Sigmoid colon (tissue), 6 donors: ENCODE measurements at regions not wholly inside any gene's neighbourhood (a gene's known extent, or its start where the extent isn't known, plus 50 kb on each side); places are given as distances from the start of the nearest gene placed in this dataset.

Experiments
- DNase-seq: peaks from one replicate; pipeline ENCODE4 v3.0.0-alpha.2; 2019
- H3K27ac ChIP-seq, 4 donors: fragments of 200-600 bp; sonication (generic); one replicate each; pipeline ENCODE4 v1.5.1; 2016 to 2019; ENCODE audit warnings: mild to moderate bottlenecking in 1 of 4
- H3K27me3 ChIP-seq, 3 donors: fragments of 200-600 bp; sonication (generic); one replicate each; pipeline ENCODE4 v1.5.1; 2019; ENCODE audit warnings: mild to moderate bottlenecking in 1 of 3
- H3K36me3 ChIP-seq, 4 donors: fragments of 200-600 bp; sonication (generic); one replicate each; pipeline ENCODE4 v1.5.1; 2016 to 2019
- H3K4me1 ChIP-seq, 4 donors: fragments of 200-600 bp; sonication (generic); one replicate each; pipeline ENCODE4 v1.5.1; 2017 to 2019
- H3K4me3 ChIP-seq, 4 donors: fragments of 200-600 bp; sonication (generic); one replicate each; pipeline ENCODE4 v1.5.1; 2017 to 2019; ENCODE audit warnings: mild to moderate bottlenecking in 2 of 4, moderate library complexity in 1 of 4
- H3K9me3 ChIP-seq, 4 donors: fragments of 200-600 bp in 3 of 4; sonication (generic) in 3 of 4; one replicate each; pipeline versions ENCODE4 v1.5.1 to v1.6.1; 2013 to 2019
- CTCF ChIP-seq, 4 experiments: fragments of 450-650 bp in 3 of 4; fragments of 200-600 bp in 1 of 4; IDR thresholded peaks; one replicate each; pipeline ENCODE4 v1.5.1; 2016 to 2019; ENCODE audit warnings: antibody characterized with exemption in 4 of 4, mild to moderate bottlenecking in 3 of 4, moderate library complexity in 2 of 4
- EP300 ChIP-seq, 4 donors: sonication (generic); formaldehyde crosslinking; IDR thresholded peaks; one replicate each; pipeline ENCODE4 v1.6.1; 2017; ENCODE audit warnings: antibody characterized with exemption in 4 of 4
- POLR2A ChIP-seq, 2 donors: fragments of 450-650 bp; IDR thresholded peaks; one replicate each; pipeline ENCODE4 v1.6.1; 2016; ENCODE audit warnings: antibody characterized with exemption in 2 of 2, mild to moderate bottlenecking in 2 of 2, moderate library complexity in 2 of 2
- POLR2AphosphoS5 ChIP-seq, 4 donors: sonication (generic); formaldehyde crosslinking; IDR thresholded peaks; one replicate each; pipeline ENCODE4 v1.6.1; 2017; ENCODE audit warnings: antibody characterized with exemption in 4 of 4
- WGBS, 2 donors: extraction: QIAGEN DNeasy Blood & Tissue Kit; methylation state at CpG; one replicate each; pipeline ENCODE4 v1.1.7; 2013; 5-methylcytosine and 5-hydroxymethylcytosine counted together
- intact Hi-C: fragments of 100-400 bp; cut with DNase I; formaldehyde crosslinking; loops from one replicate; pipeline ENCODE4 v1.15.1; 2023
- donor health status: healthy with polysubstance abuse.
- donor health status: healthy.

- H3K27me3 ChIP-seq = no peaks in the 10 kb centered on the region
Measured at GRCh38 chr2:9094117-9094516, 90.6 kb upstream of the MBOAT2 start.

GRCh38 chr2:9093324-9093723 is 89.8 kb upstream of the MBOAT2 start:
- DNase-seq = no peak
- Histone ChIP-seq H3K36me3 (no peaks in the 10 kb centered on the region), H3K9me3 (no peaks in the 10 kb centered on the region), H3K4me1 (peaks cover 0 to 17% (median 13%) of the 10 kb centered on the region in 4 donors), H3K4me3 (no peak overlapping the region), H3K27me3 (no peaks in the 10 kb centered on the region), H3K27ac (no peak overlapping the region)
- TF ChIP-seq CTCF (IDR thresholded peaks at IDR 0.05) = no peak
- intact Hi-C loops = no loop called here
- 75 to 86% methylated on average over 3 of the region's 3 CpGs for WGBS, 2 donors

More at GRCh38 chr2:9094117-9094516, 90.6 kb upstream of the MBOAT2 start:
- no peaks in the 10 kb centered on the region for H3K36me3 ChIP-seq
- no peak overlapping the region for H3K4me3 ChIP-seq
- TF ChIP-seq EP300 (IDR thresholded peaks at IDR 0.05) (no peak), POLR2AphosphoS5 (IDR thresholded peaks at IDR 0.05) (no peak), CTCF (IDR thresholded peaks at IDR 0.05) (no peak), POLR2A (IDR thresholded peaks at IDR 0.05) (no peak)
- H3K4me1 ChIP-seq = peaks cover 0 to 17% (median 13%) of the 10 kb centered on the region in 4 donors
- no peaks in the 10 kb centered on the region for H3K9me3 ChIP-seq
- H3K27ac ChIP-seq = no peak overlapping the region
- 92 to 93% methylated on average over 14 of the region's 14 CpGs for WGBS, 2 donors
- no peak for DNase-seq
- intact Hi-C loops = no loop called here

GRCh38 chr2:9092383-9093282 is 89.1 kb upstream of the MBOAT2 start:
- Histone ChIP-seq H3K36me3 (no peaks in the 10 kb centered on the region), H3K4me1 (peaks cover 0 to 17% (median 13%) of the 10 kb centered on the region in 4 donors), H3K4me3 (no peak overlapping the region), H3K27ac (no peak overlapping the region), H3K9me3 (no peaks in the 10 kb centered on the region), H3K27me3 (no peaks in the 10 kb centered on the region)
- TF ChIP-seq POLR2AphosphoS5 (IDR thresholded peaks at IDR 0.05) = no peak
- no peak for TF ChIP-seq EP300 (IDR thresholded peaks at IDR 0.05)
- whole genome bisulfite sequencing, 2 donors = 77% methylated on average over 7 of the region's 7 CpGs
- intact Hi-C loops = no loop called here
- no peak for DNase-seq

- H3K27me3 ChIP-seq = no peaks in the 10 kb centered on the region
- H3K4me1 ChIP-seq = peaks cover 0 to 25% (median 17%) of the 10 kb centered on the region in 4 donors
- no peak overlapping the region for H3K4me3 ChIP-seq
- intact Hi-C loops = no loop called here
- 83 to 90% methylated on average over 1 of the region's 1 CpG for WGBS, 2 donors
- no peaks in the 10 kb centered on the region for H3K9me3 ChIP-seq
- TF ChIP-seq POLR2A (IDR thresholded peaks at IDR 0.05) (no peak), CTCF (IDR thresholded peaks at IDR 0.05) (no peak), EP300 (IDR thresholded peaks at IDR 0.05) (no peak), POLR2AphosphoS5 (IDR thresholded peaks at IDR 0.05) (no peak)
- no peaks in the 10 kb centered on the region for H3K36me3 ChIP-seq
- no peak for DNase-seq
- H3K27ac ChIP-seq = no peak overlapping the region
Measured at GRCh38 chr2:9091811-9092210, 88.3 kb upstream of the MBOAT2 start.

GRCh38 chr2:9089831-9090230 is 86.3 kb upstream of the MBOAT2 start:
- TF ChIP-seq POLR2A (IDR thresholded peaks at IDR 0.05) = no peak
- TF ChIP-seq CTCF (IDR thresholded peaks at IDR 0.05) = no peak
- no peak for TF ChIP-seq EP300 (IDR thresholded peaks at IDR 0.05)
- TF ChIP-seq POLR2AphosphoS5 (IDR thresholded peaks at IDR 0.05) = no peak
- intact Hi-C loops = no loop called here

More at GRCh38 chr2:9089831-9090230, 86.3 kb upstream of the MBOAT2 start:
- H3K27me3 ChIP-seq = no peaks in the 10 kb centered on the region
- DNase-seq = no peak
- no peak overlapping the region for H3K4me3 ChIP-seq
- H3K36me3 ChIP-seq = no peaks in the 10 kb centered on the region
- H3K9me3 ChIP-seq = no peaks in the 10 kb centered on the region
- no peak overlapping the region for H3K27ac ChIP-seq
- 93 to 95% methylated on average over 5 of the region's 5 CpGs for WGBS, 2 donors
- H3K4me1 ChIP-seq = peaks cover 0 to 12% (median 5%) of the 10 kb centered on the region in 4 donors
